ENCODE measurements at regions not wholly inside any gene's neighbourhood (a gene's known extent, or its start where the extent isn't known, plus 50 kb on each side); places are given as distances from the start of the nearest gene placed in this dataset.

DNA sequence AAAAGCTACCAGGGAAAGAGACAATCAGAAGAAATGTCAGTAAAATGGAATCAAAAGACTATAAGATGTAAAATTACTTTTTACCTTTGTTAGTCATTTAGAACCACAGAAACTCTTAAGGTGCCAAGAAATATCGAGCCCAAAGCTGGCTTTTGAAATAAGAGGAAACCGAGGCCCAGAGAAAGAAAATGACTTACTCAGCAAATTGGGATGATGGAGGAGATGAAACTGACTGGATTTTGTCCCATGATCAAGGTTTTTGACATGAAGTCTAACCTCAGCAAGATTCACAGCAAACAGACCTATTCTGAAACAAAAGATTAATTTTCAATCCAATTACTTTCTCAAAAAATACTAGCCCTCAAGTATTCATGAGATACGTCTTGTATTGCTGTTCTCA, 696.2 kb upstream of the WWC1 start:
- no peak for DNase-seq (ENCODE audit: low spot score)

DNA sequence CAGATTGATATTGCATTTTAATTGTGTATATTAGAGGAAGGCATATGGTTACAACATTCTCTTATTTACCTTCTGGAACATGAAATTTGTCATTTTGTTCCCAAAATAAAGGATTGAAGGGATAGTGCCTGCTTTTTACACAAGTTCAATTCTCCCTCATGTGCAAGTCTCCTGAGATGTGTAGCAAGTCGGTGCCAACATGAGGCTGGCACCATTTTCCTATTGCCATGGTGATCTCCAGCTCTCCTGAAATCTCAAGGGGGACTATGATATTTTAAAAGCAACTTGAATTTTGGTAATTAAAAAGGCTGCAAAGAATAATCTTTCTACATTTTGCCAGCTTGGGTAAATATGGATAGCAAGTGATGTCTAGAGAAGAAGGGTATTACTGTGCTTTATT, 693.3 kb upstream of the WWC1 start:
- no peak for DNase-seq (ENCODE audit: low spot score)

DNA sequence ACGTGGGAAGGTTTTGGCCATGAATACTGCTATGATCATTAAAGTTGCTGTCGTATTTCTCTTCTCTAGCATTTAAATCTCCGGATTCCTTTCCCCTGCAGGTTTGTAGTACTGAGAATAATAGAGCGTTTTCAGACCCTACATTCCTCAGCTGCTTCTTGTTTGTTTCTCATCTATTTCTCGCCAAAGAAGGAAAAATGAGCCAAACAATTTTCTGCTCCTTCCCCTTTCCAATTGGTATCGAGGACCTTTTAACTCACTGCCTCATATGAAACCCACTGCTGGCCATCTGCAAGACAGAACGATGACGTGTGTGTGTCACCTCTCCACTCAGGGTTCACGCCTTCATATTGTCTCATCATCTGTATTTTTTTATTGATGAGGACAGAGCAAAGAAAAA, 689.4 kb upstream of the WWC1 start:
- no peak for DNase-seq (ENCODE audit: low spot score)

DNA sequence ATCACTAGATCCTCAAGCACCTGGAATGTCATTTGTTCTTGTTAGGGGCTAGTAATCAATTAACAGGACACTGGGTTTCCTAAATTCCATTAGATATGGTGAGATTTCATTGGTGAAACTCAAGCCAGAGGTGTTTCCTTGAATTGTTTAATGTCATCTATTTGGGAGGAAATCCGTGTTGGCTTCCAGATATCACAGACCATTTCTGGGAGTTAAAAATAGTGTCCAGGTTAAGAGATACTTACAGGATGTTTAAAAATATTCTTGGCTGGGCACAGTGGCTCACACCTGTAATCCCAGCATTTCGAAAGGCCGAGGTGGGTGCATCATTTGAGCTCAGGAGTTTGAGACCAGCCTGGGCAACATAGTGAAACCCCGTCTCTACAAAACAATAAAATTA, 688.3 kb upstream of the WWC1 start:
- DNase-seq (ENCODE audit: low spot score), result no peak

DNA sequence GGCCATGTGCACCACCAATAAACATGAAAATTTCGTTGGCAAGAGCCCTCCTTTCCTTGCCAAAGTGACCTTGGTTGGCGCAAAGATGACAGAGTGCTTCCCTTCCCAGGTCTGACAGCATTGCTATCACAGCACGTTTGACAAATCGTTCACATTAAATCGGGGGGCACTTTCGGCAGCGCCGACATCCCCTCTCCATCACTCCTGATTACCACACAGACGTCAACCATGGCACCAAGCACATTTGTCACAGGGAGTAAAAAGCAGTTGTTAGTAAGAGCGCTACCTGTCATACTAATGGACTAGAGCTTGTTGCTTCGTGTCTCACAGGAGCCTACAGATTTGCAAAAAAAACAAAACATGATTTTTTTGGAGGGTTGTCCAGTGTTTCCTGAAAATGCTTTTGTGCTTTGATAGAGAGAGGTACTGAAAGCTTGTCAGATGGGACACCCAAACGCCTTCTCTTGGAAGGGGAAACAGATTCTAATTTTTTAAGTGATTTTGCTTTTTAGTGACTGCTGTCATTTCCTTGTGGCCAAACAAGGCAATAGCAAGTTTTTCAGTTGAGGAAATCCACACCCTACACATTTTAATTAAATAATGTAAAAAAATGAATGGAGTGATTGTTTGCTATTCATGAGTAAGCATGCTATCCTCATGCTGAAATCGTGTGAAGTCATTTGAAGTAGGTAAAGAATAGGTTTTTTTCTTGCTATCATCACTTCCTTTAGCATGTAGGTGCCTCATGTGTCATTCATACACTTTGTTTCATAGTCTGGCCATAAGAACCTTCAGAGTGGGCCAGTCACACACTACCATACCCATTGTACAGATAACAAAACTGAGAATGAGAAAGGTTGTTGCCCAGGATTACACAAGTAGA, 682.8 kb upstream of the WWC1 start:
- DNase-seq (ENCODE audit: low spot score), result no peak

DNA sequence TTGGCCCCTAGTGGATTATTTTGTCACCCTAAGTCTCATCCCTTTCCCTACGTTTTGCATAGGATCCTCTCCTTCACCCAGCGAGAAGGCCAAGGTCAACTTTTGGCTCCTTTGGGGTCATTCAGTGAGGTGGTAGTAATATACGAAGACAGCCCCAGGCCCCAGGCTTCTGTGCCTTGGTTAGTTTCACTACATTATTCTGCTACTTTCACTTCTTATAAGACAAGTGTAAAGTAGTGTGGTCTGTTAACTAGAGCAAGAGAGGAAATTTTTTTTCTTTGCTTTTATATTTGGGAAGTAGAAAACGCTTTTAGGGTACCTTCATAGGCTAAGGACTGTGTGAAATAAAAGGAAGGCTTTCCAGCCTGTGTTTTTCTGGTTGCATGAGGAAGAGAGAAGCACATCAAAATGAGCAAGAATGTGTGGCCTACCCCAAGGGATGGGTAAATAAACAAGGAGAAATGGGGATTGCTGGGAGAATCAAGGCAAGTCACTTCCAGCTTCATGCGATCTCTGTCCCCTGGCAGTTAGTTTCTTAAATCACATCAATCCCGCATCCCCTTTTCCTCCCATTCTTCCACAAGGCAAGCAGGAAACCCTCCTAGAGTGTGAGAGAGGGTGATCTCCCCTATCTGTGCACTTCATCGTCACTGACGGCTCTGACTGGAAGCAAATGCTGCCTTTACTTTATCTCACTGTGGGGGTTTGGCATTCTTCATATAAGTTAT, 677.0 kb upstream of the WWC1 start:
- no peak for DNase-seq (ENCODE audit: low spot score)

DNA sequence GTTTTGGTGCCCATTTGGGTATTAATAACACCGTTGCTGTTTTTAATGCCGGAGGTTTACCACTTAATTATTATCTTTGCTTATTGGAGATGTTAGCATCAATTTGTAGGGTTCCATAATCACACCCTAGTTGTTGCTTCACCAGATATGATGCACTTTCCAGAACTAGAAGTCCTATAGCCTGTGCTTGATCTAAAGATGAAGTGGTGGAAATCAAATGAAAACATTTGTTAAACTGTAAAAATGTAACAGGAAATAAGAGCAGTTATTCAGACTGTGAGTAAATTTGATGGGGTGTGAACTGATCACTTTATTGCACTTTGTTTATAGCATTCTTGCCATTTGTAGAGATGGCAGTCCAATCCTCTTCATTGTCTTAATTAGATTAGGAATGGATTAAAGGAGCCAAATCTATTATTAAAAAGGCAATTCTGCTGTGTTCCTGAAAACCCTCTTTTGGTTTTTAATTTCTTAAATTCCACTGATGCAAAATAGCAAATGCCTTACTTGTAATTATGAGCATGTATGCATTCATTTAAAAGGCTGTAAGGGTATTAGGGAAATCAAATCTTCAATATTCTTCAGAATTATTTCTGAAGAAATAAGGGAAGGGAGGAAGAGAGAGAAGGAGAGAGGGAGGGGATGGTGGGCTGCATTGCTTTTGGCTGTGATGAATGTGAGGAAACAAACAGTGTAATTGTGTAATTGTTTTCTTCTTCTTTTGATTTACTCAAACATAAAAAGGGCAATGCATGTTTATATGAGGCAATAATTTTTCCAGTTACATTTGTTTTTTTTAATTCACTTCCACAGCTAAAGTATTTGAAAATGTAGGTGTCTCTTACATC, 675.2 kb upstream of the WWC1 start:
- no peak for DNase-seq (ENCODE audit: low spot score)

DNA sequence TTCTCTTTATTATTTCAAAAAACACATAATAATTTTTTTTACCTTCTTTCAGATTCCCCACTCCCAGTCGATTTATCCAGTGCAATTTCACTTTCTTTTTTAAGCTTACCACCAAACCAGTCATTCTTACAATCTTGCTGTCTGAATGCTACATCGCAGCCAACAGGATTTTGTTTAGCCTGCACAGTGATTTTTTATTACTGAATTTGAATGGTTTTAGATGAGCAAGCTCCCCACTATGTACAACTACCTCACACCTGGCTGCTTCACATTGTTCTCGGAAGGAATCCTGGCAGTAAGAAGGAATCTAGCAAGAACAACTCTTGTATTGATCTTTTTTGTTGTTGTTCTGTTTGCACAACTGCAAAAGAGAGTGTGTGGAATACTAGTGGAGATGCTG, 668.1 kb upstream of the WWC1 start:
- DNase-seq (ENCODE audit: low spot score), result no peak

DNA sequence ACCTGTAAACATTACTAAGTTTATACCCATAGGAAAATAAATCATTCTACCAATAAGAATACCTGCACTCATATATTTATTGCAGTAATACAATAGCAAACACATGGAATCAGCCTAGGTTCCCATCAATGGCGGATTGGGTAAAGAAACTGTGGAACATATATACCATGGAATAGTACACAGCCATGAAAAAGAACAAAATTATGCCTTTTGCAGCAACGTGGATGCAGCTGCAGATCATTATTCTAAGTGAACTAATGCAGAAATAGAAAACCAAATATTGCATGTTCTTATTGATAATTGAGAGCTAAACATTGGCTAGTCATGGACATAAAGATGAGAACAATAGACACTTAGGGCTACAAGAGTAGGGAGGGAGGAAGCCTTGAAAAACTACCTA, 667.4 kb upstream of the WWC1 start:
- DNase-seq (ENCODE audit: low spot score), result no peak

DNA sequence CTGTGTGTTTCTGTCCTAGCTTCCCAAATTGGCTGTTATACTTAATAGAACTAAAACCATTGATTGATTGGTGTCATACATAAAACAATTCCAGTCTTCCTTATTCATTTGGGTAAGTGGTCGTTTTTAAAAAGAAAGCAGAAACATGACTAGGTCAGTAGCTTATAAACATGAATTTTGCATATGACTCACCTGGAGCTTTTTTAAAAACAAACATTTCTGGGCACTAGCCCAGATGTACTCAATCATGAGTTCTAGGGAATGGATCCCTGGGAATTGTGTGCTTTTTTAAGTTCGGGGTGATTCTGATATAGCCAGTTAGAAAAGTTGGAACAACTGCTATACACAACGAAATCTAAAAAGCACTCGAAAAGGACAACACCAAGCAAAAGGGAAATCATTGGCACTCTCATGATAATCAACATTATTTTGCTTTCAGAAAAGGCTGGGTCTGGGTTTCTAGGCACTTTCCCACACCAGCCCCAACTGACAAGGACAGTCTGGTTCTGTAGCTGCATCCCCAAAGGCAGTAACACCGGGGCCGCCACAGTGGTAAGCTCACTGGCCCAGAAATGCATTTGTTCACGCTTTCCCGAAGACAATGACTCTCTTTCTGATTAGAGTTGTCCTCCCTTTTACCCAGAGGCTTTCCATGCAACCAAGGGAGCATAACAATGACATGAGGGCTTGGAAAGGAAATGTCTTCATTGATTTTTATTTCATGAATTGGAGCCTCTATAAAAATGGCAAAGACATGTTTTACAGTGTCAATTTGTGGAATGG, 664.9 kb upstream of the WWC1 start:
- no peak for DNase-seq (ENCODE audit: low spot score)

DNA sequence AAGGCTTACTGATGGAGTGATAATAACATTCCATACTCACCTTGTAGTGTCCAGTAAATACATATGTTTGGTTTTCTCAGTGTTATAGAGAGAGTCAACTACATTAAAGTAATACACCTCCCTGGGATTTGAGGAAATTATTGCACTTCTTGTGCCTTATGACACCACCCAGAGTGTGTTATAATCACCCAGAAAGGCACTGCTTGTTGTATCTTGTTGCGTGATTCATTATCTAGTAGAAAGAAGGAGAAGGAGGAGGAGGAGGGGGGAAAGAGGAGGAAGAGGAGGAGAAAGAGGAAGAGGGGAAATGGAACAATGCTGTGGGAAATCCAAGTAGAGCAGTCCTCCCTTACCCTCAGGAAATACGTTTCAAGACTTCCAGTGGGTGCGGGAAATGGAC, 661.8 kb upstream of the WWC1 start:
- DNase-seq (ENCODE audit: low spot score), result no peak

DNA sequence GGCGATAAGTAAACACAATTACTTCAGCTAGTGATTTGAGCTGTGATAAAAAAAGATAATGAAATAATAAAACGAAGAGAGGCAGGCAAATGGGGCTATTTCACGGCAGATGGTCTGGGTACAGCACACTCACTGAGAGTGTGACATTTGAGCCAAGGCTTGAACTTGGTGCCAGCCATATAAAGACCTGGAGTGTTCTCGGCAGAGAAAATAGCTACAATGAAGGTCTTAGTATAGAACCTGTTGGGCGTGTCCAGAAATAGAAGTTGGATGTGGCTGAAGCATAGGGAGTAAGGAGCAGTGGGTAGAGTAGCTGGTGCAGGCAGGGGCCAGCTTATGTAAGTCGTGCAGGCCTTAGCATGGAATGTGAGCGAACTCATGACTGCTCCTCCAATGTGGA, 660.3 kb upstream of the WWC1 start:
- DNase-seq (ENCODE audit: low spot score), result no peak

DNA sequence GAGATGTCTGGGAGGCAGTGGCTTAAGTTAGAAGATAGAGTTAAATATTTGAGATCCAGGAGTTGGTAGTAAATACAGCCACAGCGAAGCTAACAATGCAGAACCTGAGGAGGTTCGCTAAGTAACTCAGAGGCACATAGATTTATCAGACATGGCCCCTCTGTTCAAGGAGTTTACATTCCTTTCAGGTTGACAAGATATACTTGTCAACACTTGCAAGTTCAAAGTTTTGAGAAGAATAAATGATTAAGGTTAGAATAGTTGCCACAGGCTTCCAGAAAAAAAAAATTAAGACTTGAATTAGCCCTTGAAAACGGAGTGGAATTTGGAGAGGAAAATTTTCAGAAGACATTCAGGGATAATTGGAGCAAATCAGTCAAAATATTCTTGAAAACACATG, 658.3 kb upstream of the WWC1 start:
- no peak for DNase-seq (ENCODE audit: low spot score)

DNA sequence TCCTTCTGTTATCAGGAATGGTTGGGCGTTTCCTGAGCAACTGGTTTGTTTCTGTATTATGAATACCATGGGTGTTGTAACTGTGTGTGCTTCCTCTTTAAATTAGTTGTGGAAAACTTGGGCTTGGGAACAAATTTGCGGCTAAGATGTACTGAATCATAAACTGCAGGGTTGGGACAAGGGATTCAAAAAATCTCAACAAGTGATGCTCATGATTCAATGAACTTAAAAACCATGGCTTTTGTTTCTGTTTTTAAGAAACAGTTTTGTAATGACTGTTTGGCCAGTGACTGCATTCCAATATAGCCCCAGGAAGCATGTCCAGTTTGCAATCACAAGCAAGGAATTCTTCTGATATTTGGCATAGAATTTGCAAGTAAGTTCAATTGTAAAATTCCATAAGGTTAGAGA, 657.5 kb upstream of the WWC1 start:
- no peak for DNase-seq (ENCODE audit: low spot score)

DNA sequence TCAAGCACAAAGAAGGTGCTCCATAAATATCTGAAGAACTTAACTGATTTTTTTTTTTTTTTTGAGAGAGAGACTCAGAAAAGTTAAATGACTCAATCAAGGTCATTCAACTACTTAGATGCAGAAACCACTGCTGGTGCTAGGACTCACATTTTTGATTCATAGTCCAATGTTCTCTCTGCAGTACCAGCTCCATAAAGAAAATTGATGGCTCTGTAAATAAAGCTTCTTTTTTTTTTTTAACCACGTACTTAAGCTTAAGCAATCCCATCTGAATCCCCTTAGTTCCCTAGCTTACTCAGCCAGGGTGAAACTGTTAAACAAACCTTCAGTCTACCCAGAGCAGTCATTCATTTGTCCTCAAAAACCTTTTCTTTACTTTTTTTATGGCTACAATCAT, 657.0 kb upstream of the WWC1 start:
- no peak for DNase-seq (ENCODE audit: low spot score)

DNA sequence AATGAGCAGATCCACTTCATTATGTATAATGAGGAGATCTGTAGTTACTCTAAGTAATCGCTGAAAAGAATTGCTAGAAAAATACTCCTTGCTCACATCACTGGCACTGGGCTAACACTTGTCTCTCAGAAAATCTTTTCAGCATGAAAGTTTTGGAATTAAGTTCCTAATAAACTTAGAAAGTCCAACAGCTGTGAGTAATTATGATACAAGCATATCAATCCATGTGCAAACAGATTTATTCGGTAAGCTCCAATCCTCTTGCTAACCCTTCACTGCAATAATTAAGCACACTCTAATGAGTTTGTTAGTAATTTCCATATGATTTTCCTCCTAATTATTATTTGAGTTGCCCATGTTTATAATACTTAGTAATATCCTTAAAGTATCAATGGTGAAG, 652.6 kb upstream of the WWC1 start:
- no peak for DNase-seq (ENCODE audit: low spot score)

DNA sequence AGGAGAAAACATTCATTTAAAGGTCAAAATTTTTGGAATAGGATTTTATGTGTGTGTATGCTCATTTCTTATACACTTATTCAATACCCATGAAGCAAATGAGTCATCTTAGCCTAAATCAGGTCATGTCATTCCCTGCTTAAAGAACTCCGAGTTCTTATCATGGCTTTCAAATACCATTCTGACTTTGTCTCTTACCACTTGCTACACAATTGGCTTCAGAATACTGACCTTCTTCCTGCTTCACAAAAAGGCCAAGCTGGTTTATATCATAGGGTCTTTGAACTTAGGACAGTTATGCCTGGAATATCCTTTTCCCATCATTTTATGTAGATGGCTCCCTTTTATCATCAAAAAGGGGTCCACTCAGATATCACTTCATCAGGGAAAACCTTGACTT, 652.2 kb upstream of the WWC1 start:
- no peak for DNase-seq (ENCODE audit: low spot score)

DNA sequence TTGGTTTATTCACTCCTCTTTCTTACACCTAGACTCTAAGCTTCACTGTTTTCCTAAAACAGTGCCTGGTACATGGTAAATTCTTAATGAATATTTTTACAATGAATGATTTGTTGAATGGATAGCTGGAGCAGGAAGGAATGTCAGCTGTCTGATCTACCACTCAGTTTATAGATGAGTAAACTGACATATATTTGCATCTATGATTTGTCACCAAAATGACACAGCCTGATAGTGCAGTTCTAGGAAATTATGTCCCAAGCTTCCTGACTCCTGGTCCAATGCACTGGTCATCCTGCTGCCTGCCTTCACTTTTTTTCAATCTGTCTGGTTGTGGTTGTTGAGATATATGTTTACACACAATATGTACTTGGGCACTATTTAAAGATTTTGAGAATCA, 651.7 kb upstream of the WWC1 start:
- DNase-seq (ENCODE audit: low spot score), result peak; percentile 16

DNA sequence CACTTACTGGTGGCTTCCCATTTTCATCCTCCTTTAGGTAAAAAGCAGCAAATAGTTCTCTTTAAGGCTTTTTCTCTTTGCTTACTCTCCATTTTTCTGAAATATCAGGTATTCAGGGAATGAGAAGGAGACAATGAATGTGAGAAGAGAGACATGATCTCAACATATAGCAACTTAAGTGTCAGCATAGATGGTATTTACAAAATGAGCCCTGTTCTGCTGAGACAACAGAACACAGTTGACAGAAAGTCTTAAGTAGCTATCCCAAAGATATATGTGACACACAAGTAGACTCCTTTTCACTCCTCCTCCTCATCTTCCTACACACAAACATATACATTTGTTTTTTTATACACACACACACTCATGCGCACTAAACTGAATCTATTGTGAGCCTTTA, 649.3 kb upstream of the WWC1 start:
- no peak for DNase-seq (ENCODE audit: low spot score)

DNA sequence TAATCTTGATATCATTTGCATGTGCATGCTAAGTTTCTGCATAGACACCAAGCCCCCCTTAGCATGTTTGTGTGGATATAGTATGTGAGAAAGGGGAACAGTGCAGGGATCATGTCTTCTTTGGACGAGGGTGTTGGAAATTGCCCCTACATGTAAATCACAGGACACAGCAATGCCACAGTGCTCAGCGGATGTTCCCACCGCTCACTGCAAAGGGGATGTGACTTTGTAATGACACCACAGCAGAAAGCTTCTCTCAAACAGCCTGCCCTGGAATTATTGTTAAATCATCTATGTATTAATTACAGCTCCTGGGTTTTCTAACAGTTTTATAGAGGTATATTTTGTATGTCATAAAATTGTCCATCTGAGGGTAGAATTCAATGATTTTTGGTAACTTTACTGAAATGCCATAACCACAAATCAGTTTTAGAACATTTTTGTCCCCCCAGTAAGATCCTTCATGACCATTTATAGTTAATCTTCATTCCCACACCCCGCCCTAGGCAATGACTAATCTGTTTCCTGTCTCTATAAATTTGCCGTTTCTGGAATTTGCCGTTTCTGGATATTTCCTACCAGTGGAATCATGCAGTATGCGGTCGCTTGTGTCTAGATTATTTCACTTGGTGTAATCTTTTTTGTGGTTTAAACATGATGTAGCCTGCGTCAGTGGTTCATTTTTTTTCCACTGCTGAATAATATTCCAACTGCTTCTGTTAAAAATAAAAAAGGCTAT, 648.5 kb upstream of the WWC1 start:
- DNase-seq (ENCODE audit: low spot score), result peak; percentile 71

DNA sequence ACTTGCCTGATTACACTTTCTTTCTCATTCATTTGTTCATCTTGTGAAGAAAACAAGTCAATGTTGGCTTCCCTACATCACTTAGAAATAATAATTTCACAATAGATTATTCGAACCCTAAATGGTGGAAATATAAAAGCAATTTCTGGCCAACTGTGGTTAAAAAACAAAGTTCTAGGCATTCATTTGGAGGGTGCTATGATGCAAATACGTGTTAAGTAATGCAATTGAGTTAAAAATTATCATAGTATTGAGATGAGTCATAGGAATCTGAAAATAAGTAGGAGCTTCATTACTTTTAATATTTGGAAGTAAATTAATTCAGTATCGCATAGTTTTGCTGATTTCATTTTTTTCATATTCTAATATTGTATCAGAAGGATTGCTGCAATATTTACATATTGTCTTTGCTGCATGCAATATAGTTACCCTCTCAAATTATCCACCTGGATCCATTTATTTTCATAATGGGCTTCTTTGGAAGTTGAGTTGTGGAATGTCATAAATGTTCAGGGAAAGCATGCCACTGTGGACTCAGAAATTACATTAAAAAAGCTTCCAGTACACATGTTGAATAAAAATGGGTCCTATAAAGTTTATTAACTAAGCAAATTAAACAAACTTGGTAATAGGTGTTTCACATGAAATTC, 647.7 kb upstream of the WWC1 start:
- DNase-seq (ENCODE audit: low spot score), result peak; percentile 10
